Heart right ventricle (tissue), 16 donors: ENCODE measurements at regions not wholly inside any gene's neighbourhood (a gene's known extent, or its start where the extent isn't known, plus 50 kb on each side); places are given as distances from the start of the nearest gene placed in this dataset.

Experiments used
- ATAC-seq, 8 donors: fragments of 200-7000 bp; cut with Tn5 transposase; one replicate each; pipeline ENCODE4 v1.9.1; 2020; ENCODE audit warnings: mild to moderate bottlenecking in 8 of 8, moderate library complexity in 8 of 8, moderate number of reproducible peaks in 1 of 8
- DNase-seq, 2 donors: peaks; one replicate each; pipeline ENCODE4 v3.0.0-alpha.2; 2020
- H3K27ac ChIP-seq, 10 donors: fragments of 200-600 bp; sonication (generic) in 2 of 10; one replicate each; pipeline versions ENCODE4 v1.5.0 to v1.8.0; 2020 to 2022; ENCODE audit warnings: mild to moderate bottlenecking in 3 of 10
- H3K27me3 ChIP-seq, 7 donors: fragments of 200-600 bp; one replicate each; pipeline ENCODE4 v1.8.0; 2021 to 2022; ENCODE audit warnings: mild to moderate bottlenecking in 2 of 7
- H3K36me3 ChIP-seq, 9 donors: fragments of 200-600 bp; sonication (generic) in 1 of 9; one replicate each; pipeline versions ENCODE4 v1.5.0 to v1.8.0; 2020 to 2022; ENCODE audit warnings: mild to moderate bottlenecking in 2 of 9
- H3K4me1 ChIP-seq, 9 donors: fragments of 200-600 bp; sonication (generic) in 1 of 9; one replicate each; pipeline versions ENCODE4 v1.5.0 to v1.8.0; 2020 to 2022; ENCODE audit warnings: mild to moderate bottlenecking in 4 of 9
- H3K4me3 ChIP-seq, 10 donors: fragments of 200-600 bp; sonication (generic) in 2 of 10; one replicate each; pipeline versions ENCODE4 v1.5.0 to v1.8.0; 2020 to 2022; ENCODE audit warnings: mild to moderate bottlenecking in 7 of 10, moderate library complexity in 2 of 10
- H3K9me3 ChIP-seq, 11 donors: fragments of 200-600 bp in 10 of 11; sonication (generic) in 2 of 11; one replicate each; pipeline versions ENCODE4 v1.5.0 to v1.8.0; 2013 to 2022; ENCODE audit warnings: mild to moderate bottlenecking in 2 of 11, control low read depth in 1 of 11, moderate library complexity in 1 of 11
- WGBS, 2 donors: extraction: QIAGEN DNeasy Blood & Tissue Kit; methylation state at CpG; one replicate each; pipeline ENCODE4 v1.1.7; 2013; ENCODE audit warnings: inconsistent platforms in 1 of 2; 5-methylcytosine and 5-hydroxymethylcytosine counted together
- intact Hi-C, 10 donors: fragments of 100-400 bp; cut with DNase I; formaldehyde crosslinking; loops; one replicate each; pipeline versions ENCODE4 v1.11.1 to v1.14.2; 2022
- TF ChIP-seq, protein P1 (sequence below), 9 donors: fragments of 200-600 bp; sonication (generic) in 2 of 9; IDR thresholded peaks; one replicate each; pipeline versions ENCODE4 v1.5.0 to v1.8.0; 2021 to 2022; ENCODE audit warnings: antibody characterized with exemption in 9 of 9, mild to moderate bottlenecking in 5 of 9, moderate library complexity in 1 of 9
- donor health status: Arrhythmogenic right ventricular cardiomyopathy.
- donor health status: ischemic (EF 13 %, LVEDD 7.1; RV severe dilation, severe dysfunction).
- donor health status: healthy with polysubstance abuse.
- donor health status: DM: no; HTN: yes; CAD: no.
- donor health status: DM: no; HTN: no; CAD: no.
- donor health status: ischemic (EF 25% LVEDD 6.9; RV normal size, moderate dysfunction).
- donor health status: ischemic (EF 25% LVEDD 5.7; RV mildly dilated, moderate dysfunction).
- donor health status: healthy.
- donor health status: DM: yes; HTN: yes; CAD: no.
- donor health status: Ischemic cardiomyopathy.
- donor health status: ischemic (EF 35%, LVEDD 5.7; RV mildly dilated, moderate dysfunction).
- donor health status: nonischemic (EF 11% LVEDD 7.7; RV severe dilation, severe dysfunction).
- donor health status: DM: yes; HTN: yes; CAD: no.
- donor health status: PGD.
- donor health status: ischemic (EF 29% LVEDD 5.4; RV normal size, mild dysfunction).
- donor health status: nonischemic (EF 23%, LVEDD 6.1; RV moderate dilation, normal function).

DNA sequence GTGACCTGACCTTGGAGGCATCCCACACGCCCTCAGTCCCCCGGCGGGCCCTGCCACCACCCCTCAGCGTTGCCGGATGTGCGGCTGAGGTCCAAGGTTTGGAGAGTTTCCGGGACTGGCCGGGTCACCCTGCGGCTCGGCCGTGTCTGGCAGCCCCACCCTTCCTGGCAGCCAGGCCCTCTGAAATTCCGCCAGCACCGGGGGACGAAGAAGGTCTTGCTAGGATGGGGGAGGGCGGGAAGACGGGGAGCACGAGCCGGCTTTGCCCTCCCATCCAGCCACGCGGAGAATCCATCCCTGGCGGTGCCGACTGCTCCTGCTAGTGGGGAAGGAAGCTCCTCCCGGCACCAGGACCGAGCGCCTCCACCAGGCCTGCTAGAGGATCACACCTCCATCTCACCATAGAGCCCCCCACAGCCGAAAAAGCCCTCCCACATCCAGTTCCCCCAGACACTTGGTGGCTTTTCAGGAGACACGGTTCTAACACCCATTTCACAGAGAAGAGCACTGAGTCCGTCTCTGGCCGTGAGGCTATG lies 81.5 kb downstream of the CPN2 start:
- DNase-seq: peak; percentile 93 to 94
- 6 to 7% methylated on average over 29 of the region's 29 CpGs for WGBS, 2 donors

DNA sequence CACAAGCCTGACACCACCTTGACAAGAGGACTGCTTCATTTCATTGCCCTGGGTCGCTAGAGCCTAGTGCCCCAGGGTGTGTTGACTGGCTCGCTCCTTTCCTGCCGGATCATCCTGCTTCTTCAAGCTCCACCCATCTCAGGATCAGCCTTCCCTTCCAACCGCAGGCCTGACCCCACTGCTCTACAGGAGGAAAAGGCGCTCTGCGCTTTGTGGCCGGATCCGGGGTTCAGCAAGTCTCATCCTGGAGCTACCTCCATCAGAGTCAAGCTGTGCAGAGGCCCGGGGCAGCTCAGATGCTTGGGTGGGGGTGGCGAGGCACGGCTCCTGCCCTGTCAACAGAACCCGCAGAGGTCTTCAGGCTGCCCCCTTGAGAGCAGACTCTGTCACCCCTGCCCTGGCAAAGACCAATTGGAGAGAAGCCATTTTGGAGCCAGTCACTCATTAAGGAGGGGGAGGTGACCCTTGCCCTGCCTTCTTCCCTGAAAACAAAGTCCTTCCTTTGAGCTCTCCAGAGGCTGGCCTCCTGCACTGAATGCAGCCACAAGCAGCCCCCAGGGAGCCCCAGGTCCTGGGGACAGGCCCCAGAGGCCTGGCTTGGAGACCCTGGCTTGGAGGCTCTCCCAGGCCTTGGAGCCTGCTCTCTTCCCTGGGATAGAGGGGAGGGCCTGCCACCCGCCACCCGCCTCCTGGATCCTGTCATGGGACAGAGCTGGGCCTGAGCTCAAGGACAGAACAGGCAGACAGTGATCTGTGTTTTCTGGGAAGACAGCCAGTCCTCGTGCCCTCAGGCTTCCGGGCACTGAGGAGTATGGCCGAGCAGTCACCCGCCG lies 80.3 kb downstream of the CPN2 start:
- Histone ChIP-seq H3K4me1 (peaks cover 37 to 83% (median 75%) of the 10 kb centered on the region in 9 donors), H3K27ac (peak overlapping the region; percentile 81 to 93 (median 91)), H3K9me3 (no peaks in the 10 kb centered on the region), H3K4me3 (peak overlapping the region in 1 of 10 donors; percentile 3), H3K36me3 (no peaks in the 10 kb centered on the region), H3K27me3 (no peaks in the 10 kb centered on the region)
- TF ChIP-seq, protein P1, sequence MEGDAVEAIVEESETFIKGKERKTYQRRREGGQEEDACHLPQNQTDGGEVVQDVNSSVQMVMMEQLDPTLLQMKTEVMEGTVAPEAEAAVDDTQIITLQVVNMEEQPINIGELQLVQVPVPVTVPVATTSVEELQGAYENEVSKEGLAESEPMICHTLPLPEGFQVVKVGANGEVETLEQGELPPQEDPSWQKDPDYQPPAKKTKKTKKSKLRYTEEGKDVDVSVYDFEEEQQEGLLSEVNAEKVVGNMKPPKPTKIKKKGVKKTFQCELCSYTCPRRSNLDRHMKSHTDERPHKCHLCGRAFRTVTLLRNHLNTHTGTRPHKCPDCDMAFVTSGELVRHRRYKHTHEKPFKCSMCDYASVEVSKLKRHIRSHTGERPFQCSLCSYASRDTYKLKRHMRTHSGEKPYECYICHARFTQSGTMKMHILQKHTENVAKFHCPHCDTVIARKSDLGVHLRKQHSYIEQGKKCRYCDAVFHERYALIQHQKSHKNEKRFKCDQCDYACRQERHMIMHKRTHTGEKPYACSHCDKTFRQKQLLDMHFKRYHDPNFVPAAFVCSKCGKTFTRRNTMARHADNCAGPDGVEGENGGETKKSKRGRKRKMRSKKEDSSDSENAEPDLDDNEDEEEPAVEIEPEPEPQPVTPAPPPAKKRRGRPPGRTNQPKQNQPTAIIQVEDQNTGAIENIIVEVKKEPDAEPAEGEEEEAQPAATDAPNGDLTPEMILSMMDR (IDR thresholded peaks at IDR 0.05): no peak
- intact Hi-C loops: loop anchor here in 9 of 10 donors (1.0 to 10.0 kb wide), 12 partner anchors 36 to 484 kb away; partner anchors contain the start of gene HES1 (in 3 of the 9)
- DNase-seq (peak; percentile 87 to 91), ATAC-seq (peak; percentile 59 to 91 (median 78))
- WGBS, 2 donors: 22 to 23% methylated on average over 19 of the region's 19 CpGs

More for the DNA sequence above, 81.5 kb downstream of the CPN2 start:
- ATAC-seq: peak; percentile 29 to 67 (median 54)
- TF ChIP-seq, protein P1 (IDR thresholded peaks at IDR 0.05): peak in 8 of 9 donors; percentile 34 to 71 (median 58)
- peaks cover 42 to 92% (median 78%) of the 10 kb centered on the region in 9 donors for H3K4me1 ChIP-seq
- no peaks in the 10 kb centered on the region for H3K9me3 ChIP-seq
- no peaks in the 10 kb centered on the region for H3K27me3 ChIP-seq
- peak overlapping the region; percentile 81 to 93 (median 91) for H3K27ac ChIP-seq
- H3K4me3 ChIP-seq: peak overlapping the region in 2 of 10 donors; percentile 20
- intact Hi-C loops: loop anchor here in 9 of 10 donors (2.0 to 10.0 kb wide), 14 partner anchors 38 to 482 kb away; partner anchors contain the start of gene HES1 (in 3 of the 9)
- H3K36me3 ChIP-seq: no peaks in the 10 kb centered on the region

DNA sequence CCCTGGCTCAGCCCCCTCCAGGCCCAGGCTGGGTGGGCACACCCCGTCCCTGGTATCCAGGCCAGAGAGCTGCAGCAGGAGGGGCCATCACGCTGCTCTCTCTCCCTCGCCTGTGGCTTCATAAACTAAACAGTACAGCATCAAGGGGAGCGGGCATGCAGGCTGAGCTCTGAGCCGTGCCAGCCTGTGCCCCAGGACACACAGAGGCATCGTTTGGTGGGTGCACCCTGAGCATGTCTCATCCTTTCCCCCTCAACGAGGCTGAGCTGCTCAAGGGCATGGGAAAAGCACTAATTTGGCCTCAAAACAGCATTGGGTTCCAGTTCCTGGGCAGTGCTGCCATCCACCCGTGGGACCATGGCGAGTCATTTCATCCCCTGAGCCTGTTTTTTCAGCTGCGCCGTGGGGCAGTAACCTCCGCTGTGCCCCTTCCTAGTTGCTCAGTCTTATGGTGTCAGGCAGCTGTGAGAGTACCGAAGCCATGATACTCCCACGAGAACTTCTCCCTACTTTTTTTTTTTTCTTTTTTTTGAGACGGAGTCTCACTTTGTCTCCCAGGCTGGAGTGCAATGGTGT lies 79.6 kb downstream of the CPN2 start:
- Histone ChIP-seq H3K36me3 (no peaks in the 10 kb centered on the region), H3K9me3 (no peaks in the 10 kb centered on the region), H3K4me1 (peaks cover 32 to 78% (median 68%) of the 10 kb centered on the region in 9 donors), H3K27me3 (no peaks in the 10 kb centered on the region), H3K4me3 (no peak overlapping the region), H3K27ac (peak overlapping the region; percentile 81 to 93 (median 91))
- DNase-seq (no peak), ATAC-seq (no peak)
- TF ChIP-seq, protein P1 (IDR thresholded peaks at IDR 0.05): no peak
- intact Hi-C loops: loop anchor here in 9 of 10 donors (1.0 to 10.0 kb wide), 12 partner anchors 36 to 484 kb away; partner anchors contain the start of gene HES1 (in 3 of the 9)
- WGBS, 2 donors: 62 to 64% methylated on average over 15 of the region's 15 CpGs

DNA sequence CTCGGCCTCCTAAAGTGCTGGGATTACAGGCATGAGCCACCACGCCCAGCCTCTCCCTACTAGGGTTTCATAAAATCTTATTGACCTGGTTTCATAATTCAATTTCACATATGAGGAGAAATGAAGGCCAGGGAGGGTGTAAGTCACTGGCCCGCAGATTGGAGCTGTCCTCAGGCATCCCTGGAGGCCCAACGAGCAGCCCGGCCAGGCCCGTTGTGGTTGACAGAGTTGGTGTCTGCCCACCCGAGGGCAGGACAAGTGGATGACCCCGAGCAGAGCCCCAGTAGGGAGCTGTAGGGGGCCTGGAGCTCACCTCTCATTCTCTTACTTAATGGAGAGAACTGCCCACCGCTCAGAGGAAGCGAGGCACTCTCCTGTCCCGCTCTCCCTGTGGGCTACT lies 78.9 kb downstream of the CPN2 start:
- 97% methylated on average over 11 of the region's 11 CpGs for WGBS, 2 donors
- DNase-seq (no peak), ATAC-seq (no peak)
- Histone ChIP-seq H3K36me3 (no peaks in the 10 kb centered on the region), H3K27ac (peak overlapping the region in 9 of 10 donors; percentile 17 to 93 (median 90)), H3K27me3 (no peaks in the 10 kb centered on the region), H3K4me1 (peaks cover 35 to 78% (median 66%) of the 10 kb centered on the region in 9 donors), H3K4me3 (no peak overlapping the region), H3K9me3 (no peaks in the 10 kb centered on the region)
- TF ChIP-seq, protein P1 (IDR thresholded peaks at IDR 0.05): no peak
- intact Hi-C loops: loop anchor here in 9 of 10 donors (5.0 to 10.0 kb wide), 8 partner anchors 35 to 485 kb away; partner anchors contain the start of gene HES1 (in 1 of the 9)
